GM13977 (cell line): ENCODE measurements at regions not wholly inside any gene's neighbourhood (a gene's known extent, or its start where the extent isn't known, plus 50 kb on each side); places are given as distances from the start of the nearest gene placed in this dataset.
"Not testable (repeated sequence)": the region's sequence is repeated elsewhere in the genome, so short reads cannot be mapped to it uniquely, and the experiment has no call there.

Source experiments
- DNase-seq: peaks from one replicate; pipeline ENCODE4 v3.0.0; 2012; ENCODE audit warnings: low spot score
- CTCF ChIP-seq: IDR thresholded peaks from 2 replicates; pipeline ENCODE4 v1.5.1; 2012; ENCODE audit warnings: mild to moderate bottlenecking, control low read depth; ENCODE audit not compliant: insufficient read depth; ENCODE audit errors: extremely low read depth, missing control alignments
- in situ Hi-C: fragments of 300-500 bp; cut with MboI; formaldehyde crosslinking; loops from one replicate; pipeline ENCODE4 v1.12.0; 2022; ENCODE audit warnings: low sequenced_read_pairs, low pct_unique_long_range_greater_than_20kb, mixed read lengths, inconsistent platforms; ENCODE audit not compliant: unreplicated experiment

DNA sequence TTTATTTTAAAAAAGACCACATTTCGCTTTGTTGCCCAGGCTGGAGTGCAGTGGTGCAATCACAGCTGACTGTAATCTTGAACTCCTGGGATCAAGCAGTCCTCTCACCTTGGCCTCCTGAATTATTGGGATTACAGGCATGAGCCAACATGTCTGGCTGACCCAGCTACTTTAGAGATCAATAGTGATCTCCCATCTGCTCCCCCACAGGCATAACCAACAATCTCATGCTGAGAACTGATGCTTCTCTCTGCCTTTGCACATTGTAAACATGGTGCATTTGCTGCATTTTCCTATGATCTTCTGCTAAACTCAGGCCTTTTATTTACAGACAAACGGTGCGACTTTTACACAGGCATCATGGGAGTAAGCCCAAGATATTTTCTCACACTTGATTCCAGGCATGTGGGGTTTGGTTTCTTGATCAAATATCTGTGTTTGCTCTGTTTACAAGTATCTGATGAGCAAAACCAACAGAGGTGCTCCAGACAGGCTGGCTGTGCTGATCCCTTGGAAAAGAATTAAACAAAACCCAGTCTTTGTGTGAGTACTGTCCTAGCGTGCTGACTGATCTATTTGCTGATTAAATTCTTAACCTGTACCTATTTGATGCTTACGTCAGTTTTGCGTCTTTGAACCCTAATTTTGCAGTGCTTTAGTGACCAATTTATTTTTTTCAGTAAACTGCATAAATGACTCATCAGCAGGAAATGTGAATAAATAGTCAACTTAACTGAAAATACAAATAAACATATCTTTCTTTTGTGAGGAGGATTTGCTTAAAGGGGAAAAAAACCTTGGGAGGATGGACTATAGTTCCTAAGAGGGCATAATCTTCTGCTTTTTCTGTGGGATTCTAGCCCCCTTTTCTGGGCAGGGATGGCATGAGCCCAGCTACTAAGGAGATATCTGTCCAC lies 191.7 kb upstream of the NR3C1 start:
- DNase-seq = no peak
- TF ChIP-seq CTCF = no peak
- in situ Hi-C loops = no loop called here

DNA sequence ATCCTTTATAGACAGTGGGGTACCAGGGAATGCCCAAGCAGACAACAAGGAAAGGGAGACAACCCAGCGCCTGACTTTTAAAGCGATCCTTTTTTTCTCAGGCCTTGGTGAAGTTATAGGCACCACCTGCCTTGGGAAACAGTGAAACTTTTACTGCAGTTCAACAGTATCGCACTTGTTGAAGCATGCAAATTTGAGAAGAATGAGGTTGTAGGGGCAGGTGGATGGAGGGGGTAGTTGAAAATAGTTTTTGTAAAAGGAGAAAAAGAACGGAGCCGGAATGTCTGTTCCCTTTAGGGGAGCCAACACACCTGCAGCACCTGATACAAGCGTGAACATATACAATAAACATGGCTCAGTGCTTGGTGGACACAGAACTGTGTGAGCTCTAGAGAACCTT lies 190.2 kb upstream of the NR3C1 start:
- DNase-seq = no peak
- TF ChIP-seq CTCF = no peak
- in situ Hi-C loops = no loop called here

DNA sequence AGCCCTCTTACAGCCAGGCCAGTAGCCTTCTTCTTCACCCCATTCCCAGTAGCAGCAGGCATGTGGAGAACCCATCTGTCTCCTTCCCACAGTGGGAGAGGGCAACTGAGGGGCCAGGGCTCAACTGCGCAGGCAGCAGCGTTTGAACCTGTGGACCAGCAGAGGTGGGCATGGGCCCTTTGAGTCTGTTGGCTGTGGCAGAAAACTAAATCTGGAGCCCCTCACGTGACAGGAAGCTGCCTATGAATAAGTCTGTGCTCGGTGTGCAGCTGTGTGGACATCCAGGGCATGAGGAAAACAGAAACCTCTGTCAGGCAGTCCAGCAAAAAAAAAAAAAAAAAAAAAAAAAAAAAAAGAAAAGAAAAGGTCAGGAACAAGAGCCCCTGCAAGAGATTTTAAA lies 189.2 kb upstream of the NR3C1 start:
- no peak for TF ChIP-seq CTCF
- in situ Hi-C loops = no loop called here
- DNase-seq = no peak

DNA sequence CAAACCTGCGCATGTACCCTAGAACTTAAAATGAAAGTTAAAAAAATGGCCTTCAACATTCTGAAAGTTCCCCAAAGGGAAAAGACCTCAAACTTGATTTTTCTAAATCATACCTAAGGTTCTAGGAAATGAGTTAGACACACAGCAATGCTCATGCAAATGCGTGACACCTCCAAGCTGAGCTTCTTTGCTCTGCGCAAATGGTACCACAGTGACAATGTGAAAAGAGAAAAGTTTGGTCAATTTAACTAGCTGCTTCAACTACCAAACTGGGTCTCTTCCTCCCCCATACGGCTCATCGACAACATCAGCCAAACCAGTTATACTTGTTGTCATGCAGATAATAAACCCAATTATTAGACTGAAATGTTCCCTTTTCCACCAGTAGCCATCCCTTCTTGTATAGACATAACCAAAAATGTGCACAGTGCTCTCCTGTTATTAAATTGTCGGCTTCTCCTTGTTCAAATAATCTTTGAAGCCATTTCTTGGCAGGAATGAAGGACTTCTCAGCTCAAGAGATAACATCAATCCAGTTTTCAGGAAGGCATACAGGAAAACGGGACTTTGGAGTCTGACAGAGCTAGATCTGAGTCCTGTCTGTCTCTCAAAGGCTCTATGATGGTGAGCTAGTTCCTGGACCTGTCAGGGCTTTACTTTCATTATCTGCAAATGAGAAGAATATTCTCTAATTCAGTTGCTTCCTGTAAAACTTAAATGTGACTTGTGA lies 185.6 kb upstream of the NR3C1 start:
- no peak for TF ChIP-seq CTCF
- DNase-seq = no peak

GRCh38 chr5:143588121-143588520 lies 184.6 kb upstream of the NR3C1 start:
- DNase-seq, in situ Hi-C loops: not testable (repeated sequence)

More for the DNA sequence above, 185.6 kb upstream of the NR3C1 start:
- in situ Hi-C loops = no loop called here

- in situ Hi-C loops = no loop called here
- no peak for TF ChIP-seq CTCF
- DNase-seq = no peak
These were observed 183.4 kb upstream of the NR3C1 start for GRCh38 chr5:143586781-143587362.
